ENCODE measurements at regions not wholly inside any gene's neighbourhood (a gene's known extent, or its start where the extent isn't known, plus 50 kb on each side); places are given as distances from the start of the nearest gene placed in this dataset.

DNA sequence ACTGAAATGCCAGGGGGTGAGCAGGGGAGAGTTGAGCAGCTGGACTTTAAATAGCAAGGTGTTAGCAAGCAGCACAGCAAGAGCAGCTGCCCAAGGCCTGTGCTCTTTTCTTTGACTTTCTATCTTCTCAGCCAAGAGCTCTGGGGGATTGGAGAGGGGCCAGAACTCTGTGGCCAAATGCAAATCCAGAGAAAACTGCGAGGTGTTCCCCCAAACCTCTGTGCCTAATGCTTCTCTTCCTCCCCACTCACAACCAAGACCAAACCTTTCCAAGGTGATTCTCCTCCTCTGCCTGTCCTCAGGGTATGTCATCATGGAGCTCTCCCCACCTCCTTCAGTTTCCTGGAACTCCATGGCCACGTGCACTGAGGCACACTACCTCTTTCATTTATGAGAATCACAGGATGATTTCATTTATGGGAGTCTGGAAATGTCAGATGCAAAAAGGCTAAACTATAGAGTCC, 118.7 kb upstream of the WWC1 start:
- in situ Hi-C loops (cut with MboI; ENCODE audit: low sequenced_read_pairs): no loop called here

DNA sequence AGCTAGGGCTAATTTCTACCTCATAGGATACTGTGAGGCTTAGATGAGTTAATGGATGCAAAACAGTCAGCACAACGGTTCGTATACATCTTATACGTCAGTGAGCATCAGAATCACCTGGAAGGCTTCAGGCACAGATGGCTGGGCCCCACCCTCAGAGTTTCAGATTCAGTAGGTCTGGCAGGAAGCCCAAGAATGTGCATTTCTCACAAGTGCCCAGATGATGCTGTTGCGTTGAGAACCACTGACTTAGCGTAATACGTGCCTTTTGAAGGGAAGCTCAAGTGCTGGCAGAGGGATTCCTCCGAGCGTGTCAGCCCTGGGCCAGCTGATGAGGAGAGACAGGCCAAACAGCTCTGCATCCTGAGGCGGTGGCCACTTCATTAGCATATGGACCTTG, 117.1 kb upstream of the WWC1 start:
- in situ Hi-C loops (cut with MboI; ENCODE audit: low sequenced_read_pairs): no loop called here

DNA sequence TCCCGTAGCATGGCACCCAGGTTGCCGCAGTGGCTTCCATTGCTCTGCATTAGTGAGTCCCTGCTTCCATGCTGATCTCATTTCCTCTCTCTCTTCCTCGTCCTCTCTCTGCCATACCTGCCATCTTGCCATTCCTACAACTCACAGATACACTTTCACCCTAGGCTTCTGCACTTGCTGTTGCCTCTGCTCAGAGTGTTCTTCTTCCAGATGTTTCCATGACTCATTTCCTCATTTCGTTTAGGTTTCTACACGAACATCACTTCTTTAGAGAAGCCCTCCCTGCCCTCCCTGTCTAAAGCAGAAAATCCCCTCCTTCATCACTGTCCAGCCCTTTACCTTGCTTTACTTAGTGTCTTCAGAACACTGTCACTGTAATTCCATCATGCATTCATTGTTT, 115.2 kb upstream of the WWC1 start:
- in situ Hi-C loops (cut with MboI; ENCODE audit: low sequenced_read_pairs): no loop called here

DNA sequence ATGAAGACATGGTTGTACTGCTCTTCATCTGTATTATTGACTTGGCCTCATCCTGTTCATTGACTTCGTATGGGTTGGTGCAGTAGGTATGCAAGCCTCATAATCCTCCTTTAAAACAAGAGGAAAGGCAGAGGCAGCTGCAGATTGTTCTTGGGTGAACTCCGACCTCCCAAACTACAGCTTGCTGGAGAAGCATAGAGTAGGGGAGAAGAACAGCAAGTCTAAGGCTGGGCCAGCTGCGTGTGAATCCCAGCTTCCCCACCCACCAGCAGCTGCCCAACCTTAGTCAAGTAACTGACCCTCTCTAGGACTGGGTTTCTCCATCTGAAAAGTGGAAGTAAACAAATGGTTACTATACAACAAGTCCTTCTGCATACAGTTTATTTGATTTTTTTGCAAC, 114.5 kb upstream of the WWC1 start:
- in situ Hi-C loops (cut with MboI; ENCODE audit: low sequenced_read_pairs): no loop called here

DNA sequence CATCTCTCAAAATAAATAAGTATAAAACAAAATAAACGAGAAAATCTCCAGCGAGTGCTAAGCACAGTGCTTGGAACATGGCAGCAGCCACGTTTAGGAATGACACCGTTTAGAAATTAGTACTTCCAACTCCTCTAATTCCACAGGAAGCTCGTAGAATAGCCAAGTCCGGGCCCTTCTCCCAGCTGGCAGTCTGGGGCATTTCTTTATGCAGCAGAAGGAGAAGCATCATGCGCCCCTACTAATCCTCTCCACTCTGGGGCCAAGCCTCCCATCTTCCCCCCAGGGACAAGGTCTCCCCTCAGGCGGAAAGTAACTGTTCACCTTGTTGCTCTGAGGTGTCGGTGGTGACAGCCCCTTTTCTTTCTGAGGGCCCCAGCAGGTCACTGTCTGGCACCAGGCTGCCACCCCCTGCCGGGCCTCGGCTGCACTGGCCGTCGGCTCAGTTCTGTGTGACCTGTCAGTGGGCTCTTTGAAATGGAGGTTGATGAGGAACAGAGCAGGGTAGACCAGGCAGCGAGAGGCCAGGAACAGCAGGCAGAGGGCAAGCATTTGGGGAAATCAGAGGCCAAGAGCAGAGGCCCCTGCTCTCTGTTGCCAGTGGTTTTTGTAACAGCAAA, 113.5 kb upstream of the WWC1 start:
- in situ Hi-C loops (cut with MboI; ENCODE audit: low sequenced_read_pairs): no loop called here

DNA sequence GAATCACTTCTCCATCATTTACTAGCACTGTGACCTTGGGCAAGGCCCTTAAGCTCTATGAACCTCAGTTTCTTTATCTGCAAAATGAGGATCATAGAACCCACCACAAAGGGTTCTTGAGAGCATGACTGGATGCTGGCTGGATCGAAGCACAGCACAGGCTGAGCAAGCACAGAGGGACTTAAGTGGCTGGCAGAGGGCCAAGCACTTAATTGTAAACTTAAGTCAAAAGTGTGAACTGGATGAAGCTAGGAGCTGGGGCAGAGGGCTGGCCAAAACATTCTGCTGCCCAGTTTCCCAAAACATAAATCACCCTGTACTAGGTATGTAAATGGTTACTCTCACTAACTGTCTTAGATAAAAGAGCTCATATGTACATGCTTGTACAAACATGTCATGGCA, 112.3 kb upstream of the WWC1 start:
- in situ Hi-C loops (cut with MboI; ENCODE audit: low sequenced_read_pairs): no loop called here

DNA sequence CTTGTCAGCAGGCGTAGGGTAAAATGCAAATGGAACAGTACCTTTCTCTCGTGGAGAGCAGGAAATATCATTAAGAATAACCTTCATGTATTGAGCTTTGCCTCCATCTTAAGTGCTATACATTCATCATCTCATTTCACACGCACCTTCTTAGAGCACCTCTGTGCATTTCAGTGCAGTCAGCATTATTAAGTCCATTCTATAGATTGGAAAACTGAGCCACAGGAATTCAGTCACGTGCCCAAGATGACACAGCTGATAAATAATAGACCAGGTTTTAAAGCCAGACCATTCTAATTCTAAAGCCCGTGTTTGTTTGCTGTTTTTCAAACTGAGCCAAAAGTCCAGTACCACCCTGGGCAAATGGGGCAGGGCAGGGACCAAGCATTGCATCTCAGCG, 109.2 kb upstream of the WWC1 start:
- in situ Hi-C loops (cut with MboI; ENCODE audit: low sequenced_read_pairs): no loop called here

DNA sequence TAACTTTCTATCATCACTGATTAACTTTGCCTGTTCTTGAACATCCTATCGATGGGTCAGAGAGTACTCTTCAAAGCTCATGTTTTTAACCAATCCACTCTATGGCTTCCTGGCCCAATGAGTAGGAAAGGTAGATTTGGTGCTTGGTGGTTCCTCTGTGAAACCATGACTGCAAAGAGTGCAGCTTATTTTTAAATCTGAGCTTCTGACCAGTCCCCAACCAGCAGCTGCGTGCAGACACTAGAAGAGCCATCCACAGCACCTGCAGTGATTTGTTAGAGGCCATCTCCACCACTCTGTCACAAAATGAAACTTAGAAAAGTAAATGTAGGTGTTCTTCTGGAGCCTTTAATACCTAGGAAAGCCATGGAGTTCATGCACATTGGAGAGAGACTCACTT, 107.3 kb upstream of the WWC1 start:
- in situ Hi-C loops (cut with MboI; ENCODE audit: low sequenced_read_pairs): no loop called here

DNA sequence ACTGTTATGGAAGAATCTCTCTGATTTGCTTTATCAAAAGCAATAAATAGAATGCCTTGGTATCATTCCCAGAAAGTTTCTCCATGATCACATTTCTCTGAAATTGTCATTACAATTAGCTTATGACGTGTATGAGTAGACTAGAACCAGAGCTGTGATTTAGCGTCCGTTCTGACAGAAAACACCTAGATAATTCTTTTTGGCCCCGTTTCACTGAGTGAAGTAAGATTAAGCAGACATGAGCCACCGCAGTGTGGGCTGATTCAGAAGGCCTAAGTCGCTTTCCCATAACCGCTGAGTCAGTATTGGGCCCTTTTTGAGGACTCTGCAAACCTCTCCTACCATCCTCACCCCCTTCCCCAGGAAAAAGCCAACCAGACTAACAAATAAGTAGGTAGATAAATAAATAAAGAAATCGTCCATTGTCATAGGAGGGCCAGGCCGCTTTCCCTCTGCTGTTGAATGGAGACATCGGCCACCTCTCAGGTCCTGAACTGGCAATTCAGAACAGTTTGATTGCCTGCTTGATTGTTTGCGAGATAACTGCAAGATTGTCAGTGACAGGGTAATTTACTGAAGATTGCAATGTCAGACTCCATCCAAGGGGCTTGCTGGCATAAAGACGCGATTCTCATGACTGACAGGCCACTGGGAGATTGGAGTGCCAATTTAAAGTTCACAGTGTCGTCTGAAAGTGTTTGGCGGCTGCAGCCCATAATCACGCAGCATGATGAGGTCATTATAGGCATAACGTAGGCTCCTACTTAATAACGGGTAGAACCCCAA, 105.0 kb upstream of the WWC1 start:
- in situ Hi-C loops (cut with MboI; ENCODE audit: low sequenced_read_pairs): no loop called here

DNA sequence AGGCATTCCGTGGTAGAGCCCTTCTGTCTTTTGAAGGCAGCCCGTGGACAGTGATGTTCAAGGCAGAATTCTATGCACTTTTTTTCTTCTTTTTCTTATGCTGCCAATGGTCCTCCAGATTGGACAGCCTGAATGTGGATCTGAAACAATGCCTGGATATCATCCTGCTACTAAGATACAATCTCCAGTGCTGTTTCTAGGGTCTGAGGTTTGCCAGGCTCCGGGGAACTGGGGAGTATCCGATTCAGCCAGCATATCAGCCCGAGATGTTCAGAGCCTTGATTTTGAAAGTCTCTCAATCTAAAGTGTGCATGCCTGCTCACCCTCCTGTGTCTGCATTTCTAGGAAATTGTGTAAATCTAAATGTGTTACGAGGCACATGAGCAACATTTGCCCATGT, 103.8 kb upstream of the WWC1 start:
- in situ Hi-C loops (cut with MboI; ENCODE audit: low sequenced_read_pairs): no loop called here

DNA sequence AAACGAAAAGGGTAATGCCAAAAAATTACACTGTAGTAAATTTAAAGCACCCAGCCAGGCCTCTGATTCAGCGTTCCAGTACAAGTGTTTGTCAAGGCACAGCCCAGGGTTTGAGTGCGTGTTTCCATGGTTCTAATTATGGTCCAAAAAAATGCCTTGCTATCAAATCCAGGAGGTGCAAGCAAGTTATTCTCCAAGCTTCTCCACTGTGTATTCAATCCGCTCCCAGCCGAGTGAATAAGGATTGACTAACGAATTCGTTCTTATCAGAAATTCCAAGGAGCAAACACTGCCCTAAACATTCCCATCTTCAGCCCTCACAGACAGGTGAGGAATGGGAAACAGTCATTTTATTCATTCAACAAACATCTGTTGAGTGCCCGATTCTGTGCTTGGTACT, 103.3 kb upstream of the WWC1 start:
- in situ Hi-C loops (cut with MboI; ENCODE audit: low sequenced_read_pairs): no loop called here

DNA sequence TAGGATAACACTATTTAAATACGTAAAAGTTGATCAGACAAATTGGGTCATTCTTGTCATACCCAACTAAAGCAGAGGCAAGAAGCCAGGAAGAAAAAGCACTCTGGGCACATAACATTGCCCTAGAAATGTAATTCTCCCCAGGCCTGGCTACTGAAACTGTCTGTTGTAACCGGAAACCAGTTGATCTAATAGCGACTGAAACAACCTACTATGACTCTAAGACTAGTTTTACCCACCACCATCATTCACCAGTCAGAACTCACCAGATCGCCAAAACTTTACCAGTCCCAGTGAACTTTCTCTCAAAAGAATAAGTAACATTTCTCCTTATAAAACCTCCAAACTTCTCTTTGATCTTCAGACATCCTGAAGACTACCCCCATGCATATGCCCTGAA, 99.3 kb upstream of the WWC1 start:
- in situ Hi-C loops (cut with MboI; ENCODE audit: low sequenced_read_pairs): no loop called here

DNA sequence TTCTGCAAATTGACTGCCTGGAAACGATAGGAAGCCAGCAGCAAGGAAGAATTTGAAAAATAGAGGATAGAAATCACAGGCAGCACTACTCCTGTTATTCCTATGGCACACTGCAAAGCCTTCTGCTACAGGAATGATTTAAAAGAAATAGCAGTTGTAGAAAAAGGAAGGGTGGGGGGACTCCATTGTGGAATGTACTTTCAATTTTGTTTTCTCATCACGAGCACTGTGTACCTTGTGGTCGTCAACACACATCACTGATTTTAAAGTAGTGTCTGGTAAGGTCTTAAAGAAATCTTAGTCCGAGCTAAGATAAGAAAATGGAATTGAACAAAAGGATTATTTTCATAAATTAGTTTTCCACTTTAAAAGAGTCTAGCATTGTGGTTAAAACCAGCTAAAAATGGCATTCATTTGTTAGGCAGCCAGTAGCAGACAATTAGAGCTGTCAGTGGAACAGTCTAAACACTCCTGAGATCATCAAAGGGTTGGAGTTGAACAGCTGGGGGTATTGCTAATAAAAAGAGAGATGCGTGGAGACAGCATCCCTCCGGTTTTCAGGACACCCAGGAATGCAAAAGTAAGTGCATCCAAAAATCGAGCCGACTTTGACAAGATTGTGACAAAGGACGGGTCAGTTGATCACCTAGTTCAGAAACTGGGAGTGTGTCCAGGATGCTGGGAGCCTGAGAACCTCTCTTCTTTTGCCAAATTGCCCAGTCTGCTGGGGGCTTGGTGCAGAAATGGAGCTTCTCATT, 97.8 kb upstream of the WWC1 start:
- in situ Hi-C loops (cut with MboI; ENCODE audit: low sequenced_read_pairs): no loop called here

DNA sequence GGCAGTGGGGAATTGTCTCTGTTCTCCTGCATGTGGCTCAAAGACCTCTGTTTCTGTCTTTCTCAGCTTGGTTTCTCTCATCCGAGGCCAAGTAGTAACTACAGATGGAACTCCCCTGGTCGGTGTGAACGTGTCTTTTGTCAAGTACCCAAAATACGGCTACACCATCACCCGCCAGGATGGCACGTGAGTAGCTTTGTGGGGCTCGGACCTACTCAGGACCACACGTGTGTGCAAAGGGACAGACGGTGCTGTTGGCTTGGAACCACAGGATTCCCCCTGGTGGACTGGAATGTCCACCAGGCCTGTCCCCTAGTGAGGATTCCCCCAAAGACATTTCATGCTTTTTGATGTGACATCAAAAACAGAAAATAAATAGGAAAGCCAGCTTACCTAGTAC, 96.3 kb upstream of the WWC1 start:
- in situ Hi-C loops (cut with MboI; ENCODE audit: low sequenced_read_pairs): no loop called here

DNA sequence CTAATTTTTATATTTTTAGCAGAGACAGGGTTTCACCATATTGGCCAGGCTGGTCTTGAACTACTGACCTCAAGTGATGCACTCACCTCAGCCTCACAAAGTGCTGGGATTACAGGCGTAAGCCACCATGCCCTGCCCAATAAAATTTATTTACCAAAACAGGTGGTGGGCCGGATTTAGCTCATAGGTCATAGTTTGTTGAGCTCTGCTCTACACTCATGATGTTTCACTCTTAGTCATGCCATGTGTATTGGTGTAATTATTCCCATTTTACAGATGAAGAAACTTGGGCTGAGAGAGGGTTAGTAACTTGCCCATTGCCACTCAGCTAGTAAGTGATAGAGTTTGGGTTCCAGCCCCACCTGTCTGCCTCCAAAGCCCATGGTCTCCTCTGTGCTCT, 93.1 kb upstream of the WWC1 start:
- in situ Hi-C loops (cut with MboI; ENCODE audit: low sequenced_read_pairs): no loop called here

DNA sequence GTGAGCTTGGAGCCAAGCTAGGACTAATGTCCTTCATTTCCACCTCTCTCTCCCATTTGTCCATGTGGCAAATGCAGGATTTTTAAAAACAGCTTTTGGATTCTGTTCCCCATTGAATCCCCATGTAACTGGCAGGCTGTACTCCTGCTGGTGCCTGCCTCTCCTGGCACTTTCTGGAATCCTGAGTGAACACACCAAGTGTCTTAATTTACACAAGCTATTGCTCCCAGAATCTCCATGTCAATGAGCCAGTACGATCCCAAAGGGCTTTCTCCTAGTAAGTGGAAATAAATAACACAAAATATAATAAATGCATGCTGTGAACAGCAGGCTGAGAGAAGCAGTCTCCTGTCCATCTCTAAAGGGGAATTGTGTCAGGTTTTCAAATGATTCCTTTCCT, 88.4 kb upstream of the WWC1 start:
- in situ Hi-C loops (cut with MboI; ENCODE audit: low sequenced_read_pairs): no loop called here

DNA sequence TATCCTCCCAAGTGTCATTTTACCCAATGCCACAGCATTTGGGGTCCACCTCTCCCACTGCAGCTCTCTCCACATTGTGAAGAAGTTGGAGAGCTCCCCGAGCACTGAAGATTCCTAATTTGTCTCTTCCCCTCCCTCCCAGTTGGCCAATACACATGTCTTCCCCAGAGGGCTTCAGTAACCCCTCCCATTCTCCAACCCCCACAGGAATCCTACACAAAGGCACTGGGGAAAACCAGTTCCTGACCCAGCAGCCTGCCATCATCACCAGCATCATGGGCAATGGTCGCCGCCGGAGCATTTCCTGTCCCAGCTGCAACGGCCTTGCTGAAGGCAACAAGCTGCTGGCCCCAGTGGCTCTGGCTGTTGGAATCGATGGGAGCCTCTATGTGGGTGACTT, 87.3 kb upstream of the WWC1 start:
- in situ Hi-C loops (cut with MboI; ENCODE audit: low sequenced_read_pairs): no loop called here

DNA sequence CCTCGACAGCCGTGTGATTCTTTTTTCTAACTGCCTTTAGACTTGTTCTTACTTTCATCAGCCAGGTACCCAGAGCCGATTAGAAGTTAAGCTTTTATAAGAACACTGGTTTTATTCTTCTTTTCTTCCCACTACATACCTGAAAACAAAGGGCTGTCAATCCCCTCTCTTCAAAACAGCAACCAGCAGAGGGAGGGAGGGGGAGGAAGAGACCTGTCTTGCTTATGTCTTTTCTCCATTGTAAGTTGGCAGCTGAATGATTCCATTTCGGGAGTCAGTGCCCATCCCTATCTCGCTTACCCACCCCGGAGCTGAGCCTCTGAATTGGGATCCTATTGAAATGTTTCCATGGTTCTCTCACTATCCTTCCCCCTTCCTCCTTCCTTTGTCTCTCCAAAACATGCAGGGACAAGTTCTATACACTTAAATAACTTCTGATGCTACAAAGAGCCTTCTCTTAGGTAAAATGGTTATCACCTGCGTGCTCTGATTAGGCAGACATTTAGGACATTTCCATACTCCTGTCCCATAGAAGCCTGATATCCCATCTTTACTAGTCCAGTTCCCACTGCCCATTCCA, 83.9 kb upstream of the WWC1 start:
- in situ Hi-C loops (cut with MboI; ENCODE audit: low sequenced_read_pairs): no loop called here

DNA sequence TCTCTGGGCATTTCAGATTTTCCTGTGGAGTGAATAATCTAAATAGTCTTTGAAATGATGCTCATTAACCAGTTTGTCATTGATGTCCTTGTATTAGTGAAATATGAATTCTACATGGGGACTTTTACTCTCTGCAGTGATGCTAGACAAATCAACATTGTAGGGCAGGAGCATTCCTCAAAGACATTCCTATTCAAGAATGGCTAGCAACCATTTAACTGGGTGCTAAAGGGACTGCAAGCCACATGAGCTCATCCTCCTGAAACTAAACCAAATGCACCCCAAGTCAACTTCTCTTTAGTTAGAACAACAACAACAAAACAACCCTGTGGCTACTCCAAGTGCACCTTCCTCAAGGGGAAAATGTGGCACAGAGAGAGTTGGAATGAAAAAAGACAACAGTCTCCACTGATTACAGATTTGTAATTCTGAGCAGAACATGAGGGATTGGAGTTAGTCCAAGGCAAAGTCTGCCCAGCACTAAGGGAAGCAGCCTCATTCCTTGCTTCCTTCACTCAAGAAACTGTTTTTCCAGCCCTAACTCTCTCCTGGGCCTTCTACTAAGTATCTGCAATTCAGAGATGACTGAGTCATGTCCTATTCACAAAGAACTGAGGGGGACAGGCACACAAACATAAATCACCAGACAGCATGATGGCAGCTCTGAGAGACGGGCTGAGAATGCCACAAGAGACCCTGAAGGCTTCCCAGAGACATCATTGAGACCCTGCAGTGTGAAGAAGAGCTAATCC, 82.0 kb upstream of the WWC1 start:
- in situ Hi-C loops (cut with MboI; ENCODE audit: low sequenced_read_pairs): no loop called here

DNA sequence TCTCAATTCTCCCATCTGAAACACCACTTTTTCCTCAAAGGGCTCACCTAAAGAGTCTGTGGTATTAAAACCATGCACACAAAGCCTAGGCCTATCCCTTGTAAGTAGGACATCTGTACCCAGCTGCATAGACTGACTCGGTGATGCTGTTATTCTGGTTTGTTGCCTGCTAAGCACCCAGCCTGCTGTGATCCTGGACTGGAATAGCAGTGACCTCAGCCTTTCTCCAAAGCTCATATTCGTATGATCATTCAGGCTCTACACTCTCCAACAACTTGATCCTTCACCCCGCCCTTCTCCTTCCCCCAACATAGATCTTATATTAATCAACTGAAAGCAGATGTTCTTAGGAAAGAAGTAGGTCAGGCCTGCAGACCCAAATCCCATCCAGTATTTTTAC, 81.4 kb upstream of the WWC1 start:
- in situ Hi-C loops (cut with MboI; ENCODE audit: low sequenced_read_pairs): no loop called here

DNA sequence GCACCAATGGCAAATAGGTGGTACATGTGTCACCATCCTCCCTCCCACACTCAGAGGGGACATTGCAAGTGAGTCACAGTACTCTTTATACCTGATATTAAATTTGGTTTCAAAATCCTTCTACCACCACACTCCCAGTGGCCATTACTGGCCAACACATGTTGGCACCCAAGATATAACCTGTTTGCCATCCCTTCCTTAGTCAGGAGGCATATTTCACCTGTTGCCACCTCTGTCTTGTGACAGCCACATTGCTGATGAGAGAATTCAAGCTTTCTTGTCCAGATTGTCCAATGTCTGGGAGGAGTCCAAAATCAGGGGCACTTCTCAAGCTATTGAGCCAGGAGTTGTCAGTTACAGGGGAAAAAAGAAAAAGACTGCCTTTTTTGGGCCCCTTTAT, 80.2 kb upstream of the WWC1 start:
- in situ Hi-C loops (cut with MboI; ENCODE audit: low sequenced_read_pairs): no loop called here

All from HL-60/S4 (cell line).